OCI-LY1 (cell line): ENCODE measurements at regions not wholly inside any gene's neighbourhood (a gene's known extent, or its start where the extent isn't known, plus 50 kb on each side); places are given as distances from the start of the nearest gene placed in this dataset.

ENCODE experiments used
- H2AFZ ChIP-seq: fragments of 200-600 bp; sonication (generic), shearing (Covaris generic); 2 replicates; pipeline ENCODE4 v1.6.0; 2014; ENCODE audit warnings: antibody characterized with exemption, mild to moderate bottlenecking, low read length
- H3F3A ChIP-seq: fragments of 200-600 bp; sonication (generic), shearing (Covaris generic); 2 replicates; pipeline ENCODE4 v1.6.0; 2014; ENCODE audit warnings: mild to moderate bottlenecking, antibody characterized with exemption, low read length, moderate library complexity; ENCODE audit not compliant: insufficient read depth
- H3K27ac ChIP-seq: fragments of 200-600 bp; sonication (generic); 2 replicates; pipeline ENCODE4 v1.5.1; 2014; ENCODE audit warnings: low read length, mixed run types, mild to moderate bottlenecking, low read depth; ENCODE audit not compliant: poor library complexity, severe bottlenecking
- H3K27me3 ChIP-seq: fragments of 200-600 bp; sonication (generic); 2 replicates; pipeline ENCODE4 v1.6.0; 2014; ENCODE audit warnings: antibody characterized with exemption, mild to moderate bottlenecking, low read length, moderate library complexity; ENCODE audit not compliant: insufficient read depth
- H3K36me3 ChIP-seq: fragments of 200-600 bp; sonication (generic); 2 replicates; pipeline ENCODE4 v1.6.1; 2014; ENCODE audit warnings: mild to moderate bottlenecking, antibody characterized with exemption, low read length, moderate library complexity, mixed read lengths; ENCODE audit not compliant: insufficient read depth
- H3K4me1 ChIP-seq: fragments of 200-600 bp; sonication (generic); 2 replicates; pipeline ENCODE4 v1.5.1; 2014; ENCODE audit warnings: mild to moderate bottlenecking, low read length, moderate library complexity; ENCODE audit not compliant: insufficient read depth, severe bottlenecking
- H3K4me2 ChIP-seq: fragments of 200-600 bp; sonication (generic), shearing (Covaris generic); 2 replicates; pipeline ENCODE4 v1.6.1; 2014; ENCODE audit warnings: low read length
- H3K4me3 ChIP-seq: fragments of 200-600 bp; sonication (generic); 2 replicates; pipeline ENCODE4 v1.5.1; 2014; ENCODE audit warnings: low read length, low read depth, mild to moderate bottlenecking, mixed read lengths; ENCODE audit not compliant: poor library complexity, severe bottlenecking
- H3K79me2 ChIP-seq: fragments of 200-600 bp; shearing (Covaris generic); 2 replicates; pipeline ENCODE4 v1.6.1; 2016; ENCODE audit warnings: mixed run types, low read length, mixed read lengths; ENCODE audit not compliant: insufficient read depth
- H3K9ac ChIP-seq: fragments of 200-600 bp; sonication (generic), shearing (Covaris generic); 2 replicates; pipeline ENCODE4 v1.6.1; 2014; ENCODE audit warnings: mild to moderate bottlenecking, low read length, mixed read lengths
- H3K9me2 ChIP-seq: fragments of 200-600 bp; sonication (generic), shearing (Covaris generic); 2 replicates; pipeline ENCODE4 v1.6.1; 2014; ENCODE audit warnings: low read depth, mild to moderate bottlenecking, low read length, mixed read lengths
- H3K9me3 ChIP-seq: fragments of 200-600 bp; shearing (Covaris generic); 2 replicates; pipeline ENCODE4 v1.6.1; 2014; ENCODE audit warnings: low read length, mixed read lengths
- H4K20me1 ChIP-seq: fragments of 200-600 bp; sonication (generic), shearing (Covaris generic); 2 replicates; pipeline ENCODE4 v1.6.0; 2016; ENCODE audit warnings: mild to moderate bottlenecking, low read length; ENCODE audit not compliant: insufficient read depth
- CTCF ChIP-seq: fragments of 200-600 bp; sonication (generic), shearing (Covaris generic); IDR thresholded peaks from 2 replicates; pipeline ENCODE4 v1.5.1; 2017; ENCODE audit warnings: mild to moderate bottlenecking, antibody characterized with exemption, low read length, moderate library complexity, mixed read lengths
- EZH2 ChIP-seq: fragments of 200-600 bp; sonication (generic), shearing (Covaris generic); IDR thresholded peaks from 2 replicates; pipeline ENCODE4 v1.8.0; 2017; ENCODE audit warnings: borderline replicate concordance, mixed run types, mild to moderate bottlenecking, antibody characterized with exemption, low read length, moderate library complexity, mixed read lengths

- no peak overlapping the region for H3K27ac ChIP-seq
- H2AFZ ChIP-seq: no peak overlapping the region
- TF ChIP-seq CTCF (no peak), EZH2 (no peak)
- H3K9me3 ChIP-seq: no peaks in the 10 kb centered on the region
- no peaks in the 10 kb centered on the region for H3K27me3 ChIP-seq
- no peaks in the 10 kb centered on the region for H3K36me3 ChIP-seq
- H3K4me2 ChIP-seq: no peak overlapping the region
- H3K9me2 ChIP-seq: no peaks in the 10 kb centered on the region
- H3K9ac ChIP-seq: no peak overlapping the region
- H3K79me2 ChIP-seq: no peaks in the 10 kb centered on the region
- no peaks in the 10 kb centered on the region for H3F3A ChIP-seq
- no peak overlapping the region for H3K4me3 ChIP-seq
- no peaks in the 10 kb centered on the region for H3K4me1 ChIP-seq
- H4K20me1 ChIP-seq: no peaks in the 10 kb centered on the region
These were observed 517.5 kb downstream of the TBC1D32 start for GRCh38 chr6:120816794-120817193.

DNA sequence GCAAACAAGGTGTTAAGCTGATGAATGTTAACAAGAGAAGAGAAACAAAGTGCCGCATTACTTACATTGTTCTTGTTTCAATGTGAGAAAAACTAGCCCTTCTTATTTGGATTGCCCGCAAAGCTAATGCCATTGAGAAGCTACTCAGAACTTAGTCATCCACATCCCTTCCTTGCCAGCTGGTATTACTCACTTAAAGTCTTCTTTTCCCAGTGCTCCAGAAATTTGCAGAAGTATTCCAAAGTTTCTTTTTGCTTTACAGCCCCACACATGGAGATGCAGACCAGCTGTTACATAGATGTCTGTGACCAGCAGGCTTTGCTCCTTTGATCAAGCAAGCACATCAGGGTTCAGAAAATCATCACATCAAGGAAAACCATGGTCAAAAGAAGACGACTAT, 529.0 kb downstream of the TBC1D32 start:
- Histone ChIP-seq H3K4me1 (no peaks in the 10 kb centered on the region), H3K27me3 (no peaks in the 10 kb centered on the region), H3K27ac (no peak overlapping the region), H3K4me3 (no peak overlapping the region), H3K4me2 (no peak overlapping the region), H3K79me2 (no peaks in the 10 kb centered on the region), H3K36me3 (no peaks in the 10 kb centered on the region), H2AFZ (no peak overlapping the region), H4K20me1 (no peaks in the 10 kb centered on the region), H3K9me2 (no peaks in the 10 kb centered on the region), H3K9ac (no peak overlapping the region), H3F3A (no peaks in the 10 kb centered on the region), H3K9me3 (no peaks in the 10 kb centered on the region)
- TF ChIP-seq EZH2 (no peak), CTCF (no peak)

DNA sequence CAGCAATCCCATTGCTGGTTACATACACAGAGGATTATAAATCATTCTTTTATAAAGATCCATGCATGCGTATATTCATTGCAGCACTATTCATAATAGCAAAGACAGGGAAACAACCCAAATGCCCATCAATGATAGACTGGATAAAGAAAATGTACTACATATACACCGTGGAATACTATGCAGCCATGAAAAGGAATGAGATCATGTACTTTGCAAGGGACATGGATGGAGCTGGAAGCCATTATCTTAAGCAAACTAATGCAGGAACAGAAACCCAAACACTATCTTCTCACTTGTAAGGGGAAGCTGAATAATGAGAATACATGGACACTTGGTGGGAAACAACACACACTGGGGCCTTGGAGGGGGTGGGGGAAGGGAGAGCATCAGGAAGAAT, 529.7 kb downstream of the TBC1D32 start:
- Histone ChIP-seq H3K36me3 (no peaks in the 10 kb centered on the region), H3K27ac (no peak overlapping the region), H3K9me2 (no peaks in the 10 kb centered on the region), H3K4me3 (no peak overlapping the region), H2AFZ (no peak overlapping the region), H3F3A (no peaks in the 10 kb centered on the region), H3K4me1 (no peaks in the 10 kb centered on the region), H3K4me2 (no peak overlapping the region), H3K27me3 (no peaks in the 10 kb centered on the region), H3K9ac (no peak overlapping the region), H3K79me2 (no peaks in the 10 kb centered on the region), H3K9me3 (no peaks in the 10 kb centered on the region), H4K20me1 (no peaks in the 10 kb centered on the region)
- TF ChIP-seq CTCF (no peak), EZH2 (no peak)
